GM12878 (cell line): ENCODE measurements at regions not wholly inside any gene's neighbourhood (a gene's known extent, or its start where the extent isn't known, plus 50 kb on each side); places are given as distances from the start of the nearest gene placed in this dataset.

Source experiments
- BCL11A ChIP-seq: IDR thresholded peaks from 2 replicates; pipeline ENCODE4 v1.6.1; 2011; ENCODE audit warnings: low read depth, low read length
- TF ChIP-seq, protein P1 (sequence below): fragments of 450-650 bp; IDR thresholded peaks from 2 replicates; pipeline ENCODE4 v1.6.1; 2017; ENCODE audit warnings: mild to moderate bottlenecking, moderate library complexity
- TF ChIP-seq, protein P2 (sequence below): fragments of 450-650 bp; IDR thresholded peaks from 2 replicates; pipeline ENCODE4 v1.6.1; 2017; ENCODE audit warnings: mild to moderate bottlenecking, moderate library complexity

DNA sequence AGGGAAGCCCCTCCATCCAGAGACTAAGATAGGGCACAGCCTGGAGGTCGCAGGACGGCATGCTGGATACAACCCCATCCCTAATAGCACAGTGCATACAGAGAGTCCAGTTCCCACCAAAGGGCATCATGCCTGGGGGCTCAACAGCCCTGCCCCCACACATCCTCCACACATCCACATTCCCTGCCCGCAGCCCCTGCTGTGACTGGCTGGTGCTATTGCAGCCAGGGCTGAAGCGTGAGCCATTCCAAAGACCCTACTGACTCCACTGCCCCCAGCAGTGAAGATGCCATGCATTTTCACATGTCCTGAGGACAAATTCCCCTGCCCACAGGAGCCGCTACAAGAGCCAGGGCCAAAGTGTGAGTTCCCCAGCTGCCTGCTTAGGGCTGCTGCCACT is 641.6 kb downstream of the METTL4 start (continued):
- TF ChIP-seq, protein P1, sequence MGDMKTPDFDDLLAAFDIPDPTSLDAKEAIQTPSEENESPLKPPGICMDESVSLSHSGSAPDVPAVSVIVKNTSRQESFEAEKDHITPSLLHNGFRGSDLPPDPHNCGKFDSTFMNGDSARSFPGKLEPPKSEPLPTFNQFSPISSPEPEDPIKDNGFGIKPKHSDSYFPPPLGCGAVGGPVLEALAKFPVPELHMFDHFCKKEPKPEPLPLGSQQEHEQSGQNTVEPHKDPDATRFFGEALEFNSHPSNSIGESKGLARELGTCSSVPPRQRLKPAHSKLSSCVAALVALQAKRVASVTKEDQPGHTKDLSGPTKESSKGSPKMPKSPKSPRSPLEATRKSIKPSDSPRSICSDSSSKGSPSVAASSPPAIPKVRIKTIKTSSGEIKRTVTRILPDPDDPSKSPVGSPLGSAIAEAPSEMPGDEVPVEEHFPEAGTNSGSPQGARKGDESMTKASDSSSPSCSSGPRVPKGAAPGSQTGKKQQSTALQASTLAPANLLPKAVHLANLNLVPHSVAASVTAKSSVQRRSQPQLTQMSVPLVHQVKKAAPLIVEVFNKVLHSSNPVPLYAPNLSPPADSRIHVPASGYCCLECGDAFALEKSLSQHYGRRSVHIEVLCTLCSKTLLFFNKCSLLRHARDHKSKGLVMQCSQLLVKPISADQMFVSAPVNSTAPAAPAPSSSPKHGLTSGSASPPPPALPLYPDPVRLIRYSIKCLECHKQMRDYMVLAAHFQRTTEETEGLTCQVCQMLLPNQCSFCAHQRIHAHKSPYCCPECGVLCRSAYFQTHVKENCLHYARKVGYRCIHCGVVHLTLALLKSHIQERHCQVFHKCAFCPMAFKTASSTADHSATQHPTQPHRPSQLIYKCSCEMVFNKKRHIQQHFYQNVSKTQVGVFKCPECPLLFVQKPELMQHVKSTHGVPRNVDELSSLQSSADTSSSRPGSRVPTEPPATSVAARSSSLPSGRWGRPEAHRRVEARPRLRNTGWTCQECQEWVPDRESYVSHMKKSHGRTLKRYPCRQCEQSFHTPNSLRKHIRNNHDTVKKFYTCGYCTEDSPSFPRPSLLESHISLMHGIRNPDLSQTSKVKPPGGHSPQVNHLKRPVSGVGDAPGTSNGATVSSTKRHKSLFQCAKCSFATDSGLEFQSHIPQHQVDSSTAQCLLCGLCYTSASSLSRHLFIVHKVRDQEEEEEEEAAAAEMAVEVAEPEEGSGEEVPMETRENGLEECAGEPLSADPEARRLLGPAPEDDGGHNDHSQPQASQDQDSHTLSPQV: no peak
- no peak for TF ChIP-seq BCL11A
- TF ChIP-seq, protein P2, sequence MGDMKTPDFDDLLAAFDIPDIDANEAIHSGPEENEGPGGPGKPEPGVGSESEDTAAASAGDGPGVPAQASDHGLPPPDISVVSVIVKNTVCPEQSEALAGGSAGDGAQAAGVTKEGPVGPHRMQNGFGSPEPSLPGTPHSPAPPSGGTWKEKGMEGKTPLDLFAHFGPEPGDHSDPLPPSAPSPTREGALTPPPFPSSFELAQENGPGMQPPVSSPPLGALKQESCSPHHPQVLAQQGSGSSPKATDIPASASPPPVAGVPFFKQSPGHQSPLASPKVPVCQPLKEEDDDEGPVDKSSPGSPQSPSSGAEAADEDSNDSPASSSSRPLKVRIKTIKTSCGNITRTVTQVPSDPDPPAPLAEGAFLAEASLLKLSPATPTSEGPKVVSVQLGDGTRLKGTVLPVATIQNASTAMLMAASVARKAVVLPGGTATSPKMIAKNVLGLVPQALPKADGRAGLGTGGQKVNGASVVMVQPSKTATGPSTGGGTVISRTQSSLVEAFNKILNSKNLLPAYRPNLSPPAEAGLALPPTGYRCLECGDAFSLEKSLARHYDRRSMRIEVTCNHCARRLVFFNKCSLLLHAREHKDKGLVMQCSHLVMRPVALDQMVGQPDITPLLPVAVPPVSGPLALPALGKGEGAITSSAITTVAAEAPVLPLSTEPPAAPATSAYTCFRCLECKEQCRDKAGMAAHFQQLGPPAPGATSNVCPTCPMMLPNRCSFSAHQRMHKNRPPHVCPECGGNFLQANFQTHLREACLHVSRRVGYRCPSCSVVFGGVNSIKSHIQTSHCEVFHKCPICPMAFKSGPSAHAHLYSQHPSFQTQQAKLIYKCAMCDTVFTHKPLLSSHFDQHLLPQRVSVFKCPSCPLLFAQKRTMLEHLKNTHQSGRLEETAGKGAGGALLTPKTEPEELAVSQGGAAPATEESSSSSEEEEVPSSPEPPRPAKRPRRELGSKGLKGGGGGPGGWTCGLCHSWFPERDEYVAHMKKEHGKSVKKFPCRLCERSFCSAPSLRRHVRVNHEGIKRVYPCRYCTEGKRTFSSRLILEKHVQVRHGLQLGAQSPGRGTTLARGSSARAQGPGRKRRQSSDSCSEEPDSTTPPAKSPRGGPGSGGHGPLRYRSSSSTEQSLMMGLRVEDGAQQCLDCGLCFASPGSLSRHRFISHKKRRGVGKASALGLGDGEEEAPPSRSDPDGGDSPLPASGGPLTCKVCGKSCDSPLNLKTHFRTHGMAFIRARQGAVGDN: no peak
